LNCAP (cell line): ENCODE measurements at regions not wholly inside any gene's neighbourhood (a gene's known extent, or its start where the extent isn't known, plus 50 kb on each side); places are given as distances from the start of the nearest gene placed in this dataset.

Source experiments
- CTCF ChIP-seq: fragments of 450-650 bp; IDR thresholded peaks from 2 replicates; pipeline ENCODE4 v1.5.1; 2017; ENCODE audit warnings: mild to moderate bottlenecking

DNA sequence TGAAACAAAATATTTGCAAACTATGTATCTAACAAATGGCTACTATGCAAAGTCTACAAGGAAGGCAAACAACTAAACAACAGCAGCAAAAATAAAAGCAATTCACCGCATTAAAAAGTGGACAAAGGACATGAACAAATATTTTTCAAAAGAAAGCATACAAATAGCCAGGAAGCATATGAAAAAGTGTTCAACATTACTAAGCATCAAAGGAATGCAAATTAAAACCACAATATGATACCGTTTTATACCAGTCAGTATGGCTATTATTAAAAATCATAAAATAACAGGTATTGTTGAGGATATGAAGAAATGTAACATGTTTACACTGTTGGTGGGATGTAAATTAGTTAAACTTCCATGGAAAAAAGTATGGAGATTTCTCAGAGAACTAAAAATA is 1106.7 kb downstream of the PDHA2 start:
- TF ChIP-seq CTCF: no peak

DNA sequence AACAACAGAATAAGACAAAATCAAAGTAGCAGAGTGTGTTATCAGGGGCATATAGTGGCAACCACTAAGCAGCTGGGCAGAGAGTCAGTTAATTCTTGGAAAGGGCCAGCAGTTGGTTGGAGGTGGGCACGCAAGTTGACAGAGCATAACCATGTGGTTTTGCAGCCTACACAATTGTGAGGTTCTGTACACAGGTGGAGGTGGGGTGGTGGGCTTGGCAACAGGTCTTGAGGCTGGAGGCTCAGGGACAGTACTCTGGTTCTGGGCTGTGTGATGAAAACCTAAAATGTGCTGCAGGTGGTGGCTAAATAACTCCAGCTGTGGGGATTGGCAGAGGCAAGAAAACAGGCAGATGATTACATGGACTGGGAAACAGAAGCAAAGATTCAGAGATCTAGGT is 1112.7 kb downstream of the PDHA2 start:
- TF ChIP-seq CTCF: no peak

- TF ChIP-seq CTCF: no peak
These were observed 1115.3 kb downstream of the PDHA2 start for GRCh38 chr4:96955226-96955625.

- TF ChIP-seq CTCF: no peak
These were observed 1115.8 kb downstream of the PDHA2 start for GRCh38 chr4:96955691-96956090.

DNA sequence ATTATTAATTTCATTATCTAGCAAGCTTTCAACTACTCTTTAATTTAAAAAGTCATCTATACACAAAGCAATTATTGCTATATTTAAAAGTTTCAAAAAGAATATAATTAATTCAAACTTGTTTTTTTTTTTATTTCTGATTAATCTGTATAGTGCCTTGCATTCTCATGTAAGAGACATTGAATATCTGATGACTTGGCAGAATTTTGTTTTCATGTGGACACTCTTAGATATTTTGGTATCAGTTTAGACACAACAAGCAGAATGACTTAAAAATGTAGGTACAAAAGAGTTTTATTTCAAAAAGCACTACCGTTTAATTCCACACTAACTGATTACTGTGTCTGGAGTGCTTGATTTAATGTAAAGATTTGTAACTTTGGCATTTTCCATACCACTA is 1129.6 kb downstream of the PDHA2 start:
- no peak for TF ChIP-seq CTCF

DNA sequence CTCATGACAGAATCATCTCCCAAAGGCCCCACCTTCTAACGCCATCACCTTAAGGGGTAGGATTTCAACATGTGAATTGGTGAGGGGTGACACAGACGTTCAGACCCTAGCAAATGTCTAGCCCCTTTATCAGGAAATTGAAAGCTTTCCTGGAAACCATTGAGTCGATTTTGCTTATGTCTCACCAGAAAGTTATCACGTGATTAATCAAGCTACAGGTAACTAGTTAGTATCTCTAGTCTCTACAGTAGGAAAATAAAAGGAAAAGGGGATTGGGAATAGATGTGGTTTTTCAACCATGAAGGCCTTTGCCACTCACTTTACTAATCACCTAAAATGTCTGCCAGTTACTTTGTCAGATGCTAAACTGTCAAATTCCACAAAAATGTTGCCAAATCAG is 1133.0 kb downstream of the PDHA2 start:
- TF ChIP-seq CTCF: no peak

GRCh38 chr4:96974295-96974694 is 1134.4 kb downstream of the PDHA2 start:
- no peak for TF ChIP-seq CTCF

GRCh38 chr4:96983830-96984229 is 1143.9 kb downstream of the PDHA2 start:
- no peak for TF ChIP-seq CTCF
